NCI-H526 (cell line): ENCODE measurements at regions not wholly inside any gene's neighbourhood (a gene's known extent, or its start where the extent isn't known, plus 50 kb on each side); places are given as distances from the start of the nearest gene placed in this dataset.

Experiments used
- DNase-seq, 2 experiments: peaks; one replicate each; lab custom pipeline; 2025; lab: John Stamatoyannopoulos, UW

DNA sequence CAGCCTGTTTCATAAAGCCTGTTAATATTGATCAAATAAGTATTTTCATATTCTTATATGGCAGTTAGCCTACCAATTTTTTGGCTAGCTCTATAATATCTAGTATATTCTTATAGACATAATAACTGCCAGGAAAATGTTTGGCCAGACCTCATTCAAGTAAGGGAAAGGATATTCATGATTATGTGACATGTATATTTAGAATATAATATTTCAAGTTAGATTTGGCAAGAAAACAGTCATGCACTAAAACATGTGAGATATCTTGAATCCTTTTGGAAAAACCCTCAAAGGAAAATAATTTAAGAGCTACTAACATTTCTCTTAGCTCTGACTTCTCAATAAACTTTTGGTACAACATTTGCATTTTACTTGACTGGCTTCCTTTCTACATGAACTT is 694.1 kb downstream of the PLCL1 start:
- DNase-seq = no peak

DNA sequence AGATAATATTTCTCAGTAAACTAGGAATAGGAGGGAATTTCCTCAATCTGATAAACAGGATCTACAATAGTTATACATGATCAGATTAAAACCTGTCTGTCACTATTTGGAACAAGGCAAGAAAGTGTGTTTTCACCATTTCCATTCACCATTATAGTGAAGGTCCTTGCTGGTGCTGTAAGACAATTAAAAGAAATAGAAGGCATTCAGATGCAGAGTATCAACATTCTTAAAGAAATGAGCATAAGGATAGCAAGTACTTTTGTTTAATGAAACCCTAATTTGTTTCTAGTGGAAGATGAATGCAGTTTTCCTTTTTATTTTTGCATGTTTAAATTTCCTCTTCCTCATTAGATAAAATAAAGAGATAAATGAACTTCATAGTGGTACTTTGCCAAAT is 693.7 kb downstream of the PLCL1 start:
- no peak for DNase-seq

DNA sequence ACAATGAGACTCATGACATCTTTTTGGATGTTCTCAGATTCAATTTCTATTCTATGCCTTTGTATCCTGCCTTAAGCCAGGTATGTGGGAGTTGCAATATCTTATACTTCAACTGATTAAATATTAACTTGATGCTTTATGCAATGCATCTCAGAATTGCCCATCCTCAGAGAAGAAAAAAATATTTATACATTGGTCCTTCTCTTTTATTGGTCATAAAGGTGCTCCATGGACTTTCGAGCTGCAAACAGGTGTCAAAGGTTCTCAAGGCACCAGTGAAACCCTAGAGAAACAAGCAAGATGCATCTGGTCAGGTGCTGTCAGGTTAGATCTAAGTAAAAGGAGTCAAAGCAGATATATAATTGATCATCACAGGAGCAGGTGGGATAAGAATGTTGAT is 690.5 kb downstream of the PLCL1 start:
- DNase-seq = no peak

DNA sequence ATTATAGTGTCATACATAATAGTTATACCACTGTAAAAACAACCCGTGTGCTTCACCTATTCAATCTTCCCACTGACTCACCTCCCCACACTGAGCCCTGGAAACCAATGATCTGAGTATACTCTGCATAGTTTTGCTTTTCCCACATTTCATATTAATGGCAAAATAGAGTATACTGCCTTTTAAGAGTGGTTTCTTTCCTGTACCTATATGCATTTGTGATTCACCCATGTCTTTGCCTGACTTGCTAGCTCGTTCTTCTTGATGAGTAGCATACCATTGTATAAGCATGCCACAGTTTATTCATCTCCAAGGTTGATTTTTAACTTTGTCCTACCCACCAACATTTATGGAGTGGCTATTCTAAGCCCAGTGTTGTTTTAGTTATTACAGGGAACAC is 686.4 kb downstream of the PLCL1 start:
- no peak for DNase-seq

DNA sequence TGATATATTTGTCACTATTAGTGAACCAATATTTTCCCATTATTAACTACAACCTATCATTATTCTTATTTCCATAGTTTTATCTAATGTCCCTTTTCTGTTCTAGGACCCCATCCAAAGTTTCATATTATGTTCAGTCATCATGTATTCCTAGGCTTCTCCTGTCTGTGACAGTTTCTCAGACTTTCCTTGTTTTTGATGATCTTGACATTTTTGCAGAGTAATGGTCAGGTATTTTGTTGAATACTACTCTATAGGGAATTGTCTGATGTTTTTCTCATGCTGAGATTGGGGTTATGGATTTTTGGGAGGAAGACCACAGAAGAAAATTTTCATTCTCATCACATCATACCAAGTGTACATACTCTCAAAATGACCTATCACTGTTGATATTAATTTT is 684.6 kb downstream of the PLCL1 start:
- DNase-seq = no peak

DNA sequence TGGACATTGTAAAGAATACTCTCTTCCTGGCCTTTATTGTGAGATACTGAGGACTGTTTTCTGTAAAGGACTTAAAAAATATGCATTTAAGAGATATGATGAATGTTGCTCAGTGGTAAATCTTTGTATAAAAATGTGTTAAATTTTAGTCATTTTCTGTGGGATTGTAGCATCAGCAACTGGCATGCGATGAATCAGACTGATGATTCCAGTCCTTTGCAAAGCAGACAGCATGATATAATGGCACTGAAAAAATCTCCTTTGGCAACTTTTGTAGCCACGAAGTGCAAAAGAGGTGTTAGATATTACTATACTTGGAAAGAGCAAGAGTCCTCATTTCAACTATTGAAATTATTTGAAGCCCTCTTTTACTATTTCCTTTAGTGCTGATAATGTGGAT is 678.7 kb downstream of the PLCL1 start:
- DNase-seq = no peak

DNA sequence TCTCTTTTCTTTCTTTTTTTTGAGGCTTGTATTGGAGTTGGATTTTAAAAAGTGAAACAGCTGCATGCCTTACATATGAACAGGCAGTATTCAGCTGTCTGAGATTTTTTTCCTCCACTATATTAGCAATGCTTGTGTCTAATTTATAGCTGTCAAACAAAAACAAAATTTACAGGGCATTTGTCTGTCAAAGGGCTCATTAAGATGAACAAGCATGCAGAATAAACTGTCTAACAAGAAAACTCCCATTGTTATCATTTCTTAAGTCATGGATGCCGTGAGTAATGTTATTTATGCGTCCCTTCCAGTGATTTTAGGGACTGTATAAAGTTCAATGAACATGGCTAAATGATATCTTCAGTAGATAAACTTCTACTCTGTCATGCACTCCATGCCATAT is 674.7 kb downstream of the PLCL1 start:
- no peak for DNase-seq

DNA sequence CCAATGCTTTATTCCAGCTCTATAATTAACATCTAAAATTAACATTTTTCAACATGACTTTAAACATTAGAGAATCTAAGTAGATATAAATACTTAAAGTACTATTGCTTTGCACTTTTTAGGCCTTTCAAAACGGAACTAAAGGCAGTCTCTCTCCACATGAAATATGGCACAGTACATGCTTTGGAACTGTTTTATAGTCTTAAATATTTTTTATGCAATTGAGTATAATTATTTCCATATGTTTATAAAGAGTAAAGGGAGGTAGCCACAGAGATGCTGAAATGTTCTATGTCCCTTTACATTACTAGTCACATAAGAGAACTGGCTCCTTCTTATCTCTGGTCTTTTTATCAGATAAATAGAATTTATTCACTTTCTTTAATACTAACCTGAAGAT is 674.0 kb downstream of the PLCL1 start:
- no peak for DNase-seq

DNA sequence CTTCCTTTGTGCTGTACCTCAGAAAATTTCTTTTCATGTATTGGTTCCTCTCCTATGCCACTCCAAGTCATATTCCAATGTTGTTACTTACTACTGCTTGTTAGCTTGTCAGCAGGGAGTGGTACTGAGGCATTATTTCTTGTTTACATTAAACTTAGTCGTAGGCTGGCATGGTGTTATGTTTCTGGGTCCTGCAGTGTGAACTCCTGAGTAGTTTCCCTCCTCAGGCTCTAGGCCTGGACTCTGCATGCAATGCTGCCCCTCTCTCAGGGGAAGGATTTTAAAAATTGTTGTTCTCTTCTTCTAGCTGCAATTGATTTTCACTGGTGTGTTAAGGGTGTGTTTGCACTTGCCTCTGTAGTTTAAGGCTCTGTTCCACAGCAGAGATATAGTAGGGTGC is 671.6 kb downstream of the PLCL1 start:
- no peak for DNase-seq

DNA sequence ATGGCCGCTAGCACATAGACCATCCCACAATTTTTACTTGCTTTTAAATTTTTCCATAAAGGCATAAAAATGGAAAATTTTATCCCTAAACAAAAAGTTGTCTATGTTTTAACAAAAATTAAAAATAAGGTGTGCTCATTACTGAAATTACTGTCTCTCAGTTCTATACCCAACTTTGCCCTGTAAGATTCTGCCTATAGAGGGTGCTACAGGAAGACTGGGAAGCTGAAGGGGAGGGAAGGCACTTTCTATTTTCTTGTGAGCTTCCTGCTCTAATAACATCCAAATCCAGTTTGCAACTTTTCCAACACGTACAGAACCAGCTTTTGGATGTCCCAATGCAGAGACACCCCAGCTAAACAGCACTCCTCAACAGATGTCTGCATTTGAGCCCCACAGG is 666.9 kb downstream of the PLCL1 start:
- DNase-seq = no peak

DNA sequence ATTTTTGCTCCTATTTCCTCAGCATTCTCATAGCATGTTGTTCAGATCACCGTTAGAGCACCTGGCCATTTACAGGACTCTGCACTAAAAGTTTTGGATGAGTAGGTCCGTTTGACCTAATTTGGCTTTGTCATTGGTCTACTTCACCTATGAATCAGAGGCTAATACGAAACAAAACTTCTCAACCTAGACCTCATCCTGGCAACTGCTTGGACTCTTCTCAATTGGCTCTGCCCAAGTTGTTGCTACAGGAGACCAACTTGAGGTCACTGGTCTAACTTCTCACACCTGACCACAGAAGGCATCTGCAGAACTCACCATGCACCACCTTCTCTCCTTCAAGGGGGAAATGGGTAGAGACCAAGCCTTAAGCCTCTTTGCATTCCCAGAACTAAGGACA is 663.7 kb downstream of the PLCL1 start:
- no peak for DNase-seq

DNA sequence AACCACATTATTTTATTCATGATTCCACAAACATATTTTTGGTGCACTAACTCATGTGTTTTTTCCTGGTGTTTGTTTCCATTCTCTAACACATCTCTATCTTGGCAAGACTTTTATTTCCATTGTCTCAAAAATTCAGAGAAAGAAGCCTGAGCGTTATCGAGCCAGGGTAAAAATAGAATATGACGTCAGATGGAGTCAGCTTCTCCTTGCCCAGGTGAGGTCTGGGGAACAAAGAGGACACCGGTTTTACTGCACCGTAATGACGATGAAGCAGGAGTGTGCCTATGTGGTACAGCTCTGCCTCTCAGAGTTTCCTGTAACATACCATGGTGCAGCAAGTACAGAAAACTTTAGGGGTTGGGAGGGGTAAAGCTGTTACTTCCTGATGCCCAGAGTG is 661.6 kb downstream of the PLCL1 start:
- DNase-seq = no peak

DNA sequence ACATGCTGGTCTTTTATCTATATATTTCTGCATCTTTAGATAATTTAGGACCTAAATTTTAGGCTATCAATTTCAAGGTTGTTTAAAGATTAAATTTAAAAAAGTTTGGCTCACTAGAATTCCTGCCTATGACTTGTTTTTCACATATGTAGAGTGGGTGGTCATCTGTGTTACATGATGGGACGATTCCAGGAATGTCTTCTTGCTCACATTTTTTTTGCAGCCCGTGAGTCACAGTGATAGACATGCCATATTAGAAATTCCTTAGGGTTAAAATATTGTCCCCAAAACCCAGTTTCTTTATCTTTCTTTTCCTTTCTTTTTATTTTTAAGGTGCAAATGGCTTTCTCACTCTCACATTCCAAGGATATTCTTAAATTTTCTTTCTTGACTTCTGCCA is 652.0 kb downstream of the PLCL1 start:
- no peak for DNase-seq

DNA sequence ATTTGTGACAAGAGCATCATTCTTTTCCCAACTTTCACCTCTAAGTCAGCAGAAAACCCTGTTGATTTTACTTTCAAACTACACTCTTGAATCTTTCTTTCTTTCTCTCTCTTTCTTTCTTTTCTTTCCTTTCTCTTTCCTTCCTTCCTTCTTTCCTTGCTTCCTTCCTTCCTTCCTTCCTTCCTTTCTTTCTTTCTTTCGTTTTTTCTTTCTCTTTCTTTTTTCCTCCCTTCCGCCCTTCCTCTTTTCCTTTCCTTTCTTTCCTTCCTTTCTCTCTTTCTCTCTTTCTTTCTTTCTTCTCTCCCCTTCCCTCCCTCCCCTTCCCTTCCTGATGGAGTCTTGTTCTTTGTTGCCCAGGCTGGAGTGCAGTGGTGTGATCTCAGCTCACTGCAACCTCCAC is 649.5 kb downstream of the PLCL1 start:
- no peak for DNase-seq

DNA sequence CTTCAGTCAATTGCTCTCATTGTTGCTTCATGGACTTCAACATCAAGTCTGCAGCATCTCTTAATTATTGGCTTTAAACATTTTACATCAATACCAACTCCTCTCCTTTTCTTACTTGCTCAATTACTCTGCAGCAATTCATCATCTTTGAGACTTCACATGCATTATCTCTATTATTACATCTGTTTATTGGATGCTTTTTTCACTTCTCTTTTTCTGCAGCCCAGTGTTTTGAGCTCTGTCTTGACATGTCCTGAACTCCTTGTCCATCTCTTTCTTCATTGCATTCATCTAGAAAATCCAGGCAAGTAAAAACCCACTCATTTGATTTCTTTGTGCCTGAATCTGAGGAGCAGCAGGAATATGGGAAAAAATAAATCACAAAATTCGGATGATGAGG is 647.9 kb downstream of the PLCL1 start:
- no peak for DNase-seq

DNA sequence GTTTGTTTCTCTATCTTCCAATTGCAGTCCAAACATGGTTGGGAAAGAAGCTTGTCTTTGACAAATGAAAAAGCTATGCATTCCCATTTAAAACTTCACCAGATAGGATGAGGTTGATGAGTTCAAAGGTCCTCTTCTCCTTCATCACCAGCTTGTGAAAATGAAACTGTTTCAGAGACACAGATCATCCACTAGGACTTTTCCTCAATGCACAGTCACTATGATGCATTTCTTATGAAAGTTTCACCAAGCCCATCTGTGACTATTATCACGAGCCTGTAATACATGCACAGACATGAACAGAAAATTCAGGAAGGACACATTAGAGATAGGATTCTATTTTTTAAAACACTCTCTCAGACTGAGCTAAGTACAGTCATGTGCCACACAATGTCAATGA is 644.4 kb downstream of the PLCL1 start:
- DNase-seq = no peak

DNA sequence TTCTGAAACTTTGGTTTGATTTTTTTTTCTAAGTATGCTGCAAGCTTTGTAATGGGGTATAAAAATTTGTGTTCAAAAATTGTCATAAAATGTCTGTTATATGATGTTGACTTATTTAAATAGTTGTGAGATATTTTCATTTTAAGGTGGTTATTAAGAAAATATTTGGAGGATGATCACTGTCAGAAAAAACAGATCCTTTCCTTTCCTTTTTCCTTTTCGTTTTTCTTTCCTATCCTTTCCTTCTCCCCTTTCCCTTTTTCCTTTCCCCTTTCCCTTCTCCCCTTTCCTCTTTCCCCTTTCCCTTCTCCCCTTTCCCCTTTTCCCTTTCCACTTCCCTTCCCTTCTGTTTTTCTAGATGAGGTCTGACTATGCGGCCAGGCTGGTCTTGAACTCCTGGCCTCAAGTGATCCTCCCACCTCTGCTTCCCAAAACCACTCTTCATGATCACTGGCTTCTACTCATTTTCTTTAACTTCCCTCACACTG is 640.5 kb downstream of the PLCL1 start:
- no peak for DNase-seq

DNA sequence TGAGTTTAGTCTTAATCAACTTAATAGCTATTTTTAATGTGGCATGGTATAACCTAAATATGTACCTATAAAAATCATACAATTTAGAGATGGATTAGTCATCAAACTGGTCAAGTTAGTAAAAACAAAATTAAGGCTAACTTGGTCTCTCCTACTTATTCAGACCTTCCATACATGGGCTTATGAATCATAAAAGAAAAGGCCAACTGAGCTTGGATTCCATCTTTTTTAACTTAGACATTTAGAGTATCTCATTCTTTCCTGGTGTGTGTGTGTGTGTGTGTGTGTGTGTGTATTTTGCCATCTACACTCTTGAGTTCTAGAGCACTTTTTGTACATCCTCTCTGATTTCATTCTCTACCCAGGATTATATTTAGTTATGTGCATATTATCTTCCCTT is 637.5 kb downstream of the PLCL1 start:
- DNase-seq = no peak

DNA sequence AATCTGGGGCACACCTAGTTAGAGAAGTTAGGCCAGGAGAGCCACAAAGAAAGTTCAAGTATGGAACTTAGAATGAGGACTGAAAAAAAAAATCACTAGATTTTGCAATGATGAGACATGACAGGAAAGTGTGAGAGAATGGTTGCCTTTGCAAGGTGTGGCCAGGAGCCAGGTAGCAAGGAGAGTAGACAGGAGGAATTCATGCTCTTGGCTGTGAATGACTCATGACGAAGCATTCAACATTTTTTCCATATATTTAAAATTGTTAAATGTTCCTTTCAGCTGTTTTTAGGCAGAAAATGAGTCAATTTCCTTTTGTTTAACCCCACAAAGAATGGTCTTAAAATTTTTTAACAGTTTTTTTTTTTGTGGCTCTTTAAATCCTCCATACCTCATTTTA is 636.9 kb downstream of the PLCL1 start:
- no peak for DNase-seq

DNA sequence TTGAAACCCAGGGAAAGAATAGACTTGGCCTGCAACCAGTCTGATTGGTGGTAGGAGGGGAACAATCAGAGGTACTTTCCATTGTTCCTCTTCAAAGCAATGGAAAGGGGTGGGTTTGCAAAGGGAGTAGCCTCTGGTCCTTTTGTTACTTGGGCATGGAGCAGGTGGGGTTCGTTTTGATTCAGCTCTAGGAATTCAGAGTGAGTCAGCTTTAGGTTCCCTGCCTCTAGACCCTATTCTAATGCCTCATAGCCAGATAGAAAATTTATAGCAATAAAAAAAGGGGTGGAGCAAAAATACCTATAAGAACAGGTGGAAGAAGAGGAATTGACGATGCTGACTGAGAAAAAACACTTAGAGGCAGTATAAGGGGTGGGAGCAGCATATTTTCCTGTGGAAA is 636.4 kb downstream of the PLCL1 start:
- no peak for DNase-seq

DNA sequence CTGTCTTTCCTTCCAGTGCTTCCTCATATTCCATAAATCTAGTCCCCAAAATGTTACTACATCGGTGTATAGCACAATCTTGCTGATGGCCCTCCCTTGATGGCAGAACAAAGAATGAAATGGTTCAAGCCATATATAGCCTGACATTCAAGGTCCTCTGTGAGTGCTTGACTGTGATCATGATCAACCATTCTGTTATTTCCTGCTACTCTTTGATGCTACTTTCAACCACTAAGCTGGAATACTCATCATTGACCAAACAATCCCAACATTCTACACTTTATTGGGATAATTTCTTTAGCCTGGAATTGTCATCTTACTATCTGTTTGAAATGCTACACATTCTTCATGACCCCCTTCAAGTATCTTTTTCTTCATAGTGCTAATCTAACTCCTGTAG is 633.9 kb downstream of the PLCL1 start:
- DNase-seq = no peak

DNA sequence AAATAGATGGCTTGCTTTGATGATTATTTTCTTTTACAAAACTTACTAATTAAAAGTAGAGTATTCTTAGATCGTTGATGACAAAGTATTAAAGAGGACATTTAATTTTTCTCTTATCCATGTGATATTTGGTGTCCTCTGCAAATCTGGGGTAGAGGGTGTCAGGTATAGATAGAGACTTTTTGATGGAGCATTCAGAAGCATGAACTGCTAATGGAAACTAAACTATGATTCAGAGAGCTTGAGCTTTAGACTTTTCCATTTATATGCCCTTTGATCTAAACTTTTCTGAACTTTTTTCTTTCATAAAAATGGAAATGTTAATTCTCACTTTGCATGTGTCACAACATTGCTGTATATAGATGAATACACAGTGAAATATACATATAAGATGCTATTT is 619.7 kb downstream of the PLCL1 start:
- DNase-seq = no peak

DNA sequence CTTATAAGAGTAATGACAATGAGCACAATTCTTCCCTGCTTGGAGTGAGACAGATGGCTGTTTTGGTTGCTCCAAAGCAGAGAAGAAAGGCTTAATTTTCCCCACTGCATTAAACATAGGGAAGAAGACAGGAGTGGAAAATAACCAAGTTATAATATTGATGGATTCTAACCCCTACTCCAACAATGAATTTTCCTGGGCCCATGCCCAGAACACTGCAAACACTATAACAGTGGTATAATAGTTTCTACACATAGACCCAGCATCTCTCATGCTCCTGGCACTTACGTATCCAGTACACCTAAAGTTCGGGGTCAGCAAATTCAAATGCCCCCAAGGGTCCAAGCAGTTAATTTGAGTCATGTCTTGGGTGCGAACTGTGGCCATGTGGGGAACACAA is 613.4 kb downstream of the PLCL1 start:
- DNase-seq = no peak

DNA sequence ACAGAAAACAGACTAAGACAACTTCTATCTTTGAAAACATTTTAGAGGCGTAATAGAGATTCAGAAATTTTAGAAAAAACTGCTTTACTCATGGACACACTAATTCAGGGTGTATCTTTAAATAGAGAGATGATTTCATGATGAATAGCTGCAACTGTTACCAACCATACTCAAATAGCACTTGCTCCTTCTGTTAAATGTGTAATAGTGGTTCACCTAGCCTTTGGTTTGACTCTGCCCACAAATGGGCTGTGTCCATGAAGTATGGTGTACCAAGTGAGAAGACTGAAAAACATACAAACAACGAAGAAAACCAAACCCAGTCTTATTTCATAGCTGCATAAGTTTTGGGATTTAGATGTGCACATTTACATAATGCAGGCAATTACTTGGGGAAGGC is 610.6 kb downstream of the PLCL1 start:
- no peak for DNase-seq

DNA sequence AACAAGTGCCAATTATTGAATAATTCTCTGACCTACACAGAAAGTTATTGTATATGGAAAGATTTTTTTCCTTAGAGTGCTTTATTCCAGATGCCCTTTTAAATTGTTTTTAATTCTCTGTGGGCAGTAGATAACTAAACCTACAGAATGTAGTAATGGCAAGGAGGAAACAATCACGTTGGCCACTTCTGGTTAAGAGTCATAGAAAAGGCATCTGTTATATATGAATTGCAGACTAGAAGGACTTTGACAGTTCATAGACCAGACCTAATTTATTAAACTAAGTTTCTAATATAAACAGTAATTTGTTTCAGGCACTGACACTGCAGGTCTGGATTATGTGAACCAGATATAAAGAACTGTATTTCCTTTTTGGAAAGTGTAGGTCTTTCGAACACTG is 607.5 kb downstream of the PLCL1 start:
- DNase-seq = no peak
